HG03558 (cell line): ENCODE measurements at regions not wholly inside any gene's neighbourhood (a gene's known extent, or its start where the extent isn't known, plus 50 kb on each side); places are given as distances from the start of the nearest gene placed in this dataset.
"Not testable (repeated sequence)": the region's sequence is repeated elsewhere in the genome, so short reads cannot be mapped to it uniquely, and the experiment has no call there.

Source experiments
- ATAC-seq: cut with Tn5 transposase; IDR thresholded peaks from one replicate; pipeline ENCODE4 v1.9.1; 2021; ENCODE audit warnings: moderate number of reproducible peaks; ENCODE audit not compliant: unreplicated experiment; ENCODE audit errors: extremely low read depth

DNA sequence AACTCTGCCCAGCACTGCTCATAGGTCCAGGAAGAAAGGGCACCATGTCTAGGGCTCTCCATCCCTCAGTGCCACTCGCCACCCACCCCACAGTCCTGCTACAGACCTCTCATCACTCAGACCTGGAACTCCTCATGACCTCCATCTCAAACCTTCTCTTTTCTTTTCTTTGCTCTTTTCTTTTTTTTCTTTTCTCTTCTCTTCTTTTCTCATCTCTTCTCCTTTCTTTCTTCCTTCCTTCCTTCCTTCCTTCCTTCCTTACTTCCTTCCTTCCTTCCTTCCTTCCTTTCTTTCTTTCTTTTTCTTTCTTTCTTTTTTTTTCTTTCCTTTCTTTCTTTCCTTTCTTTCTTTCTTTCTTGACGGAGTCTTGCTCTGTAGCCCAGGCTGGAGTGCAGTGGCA is 122.2 kb downstream of the KLF6 start:
- ATAC-seq = no peak

DNA sequence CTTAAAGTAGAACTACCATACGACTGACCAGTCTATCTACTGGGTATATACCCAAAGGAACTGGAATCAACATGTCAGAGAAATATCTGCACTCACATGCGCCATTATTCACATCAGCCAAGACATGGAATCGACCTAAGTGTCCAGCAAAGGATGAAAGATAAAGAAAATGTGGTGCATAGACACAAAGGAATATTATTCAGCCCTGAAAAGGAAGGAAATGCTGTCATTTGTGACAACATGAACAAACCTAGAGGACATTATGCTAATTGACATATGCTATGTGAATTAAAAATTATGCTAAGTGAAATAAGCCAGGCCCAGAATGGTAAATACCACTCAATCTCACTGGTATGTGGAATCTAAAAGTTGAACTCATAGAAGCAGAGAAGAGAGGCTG is 123.7 kb downstream of the KLF6 start:
- ATAC-seq = no peak

DNA sequence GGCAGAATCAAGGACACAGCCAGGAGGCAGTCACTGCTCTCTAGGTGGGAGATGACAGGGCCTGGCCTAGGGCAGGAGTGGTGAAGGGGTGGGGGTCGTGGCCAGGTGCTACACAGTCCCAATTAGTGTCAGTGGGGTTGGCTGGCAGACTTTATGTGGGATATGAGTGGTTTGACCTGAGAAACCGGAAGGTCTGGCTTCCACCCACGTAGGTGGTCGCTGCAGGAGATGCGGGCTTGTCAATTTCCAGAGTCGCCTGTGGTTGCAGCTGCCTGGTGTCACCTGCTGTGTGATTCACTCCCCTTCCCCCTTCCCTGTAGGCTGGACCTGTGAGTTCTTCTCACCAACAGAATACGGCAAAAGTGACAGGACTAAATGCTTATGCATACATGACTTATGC is 124.3 kb downstream of the KLF6 start:
- no peak for ATAC-seq

DNA sequence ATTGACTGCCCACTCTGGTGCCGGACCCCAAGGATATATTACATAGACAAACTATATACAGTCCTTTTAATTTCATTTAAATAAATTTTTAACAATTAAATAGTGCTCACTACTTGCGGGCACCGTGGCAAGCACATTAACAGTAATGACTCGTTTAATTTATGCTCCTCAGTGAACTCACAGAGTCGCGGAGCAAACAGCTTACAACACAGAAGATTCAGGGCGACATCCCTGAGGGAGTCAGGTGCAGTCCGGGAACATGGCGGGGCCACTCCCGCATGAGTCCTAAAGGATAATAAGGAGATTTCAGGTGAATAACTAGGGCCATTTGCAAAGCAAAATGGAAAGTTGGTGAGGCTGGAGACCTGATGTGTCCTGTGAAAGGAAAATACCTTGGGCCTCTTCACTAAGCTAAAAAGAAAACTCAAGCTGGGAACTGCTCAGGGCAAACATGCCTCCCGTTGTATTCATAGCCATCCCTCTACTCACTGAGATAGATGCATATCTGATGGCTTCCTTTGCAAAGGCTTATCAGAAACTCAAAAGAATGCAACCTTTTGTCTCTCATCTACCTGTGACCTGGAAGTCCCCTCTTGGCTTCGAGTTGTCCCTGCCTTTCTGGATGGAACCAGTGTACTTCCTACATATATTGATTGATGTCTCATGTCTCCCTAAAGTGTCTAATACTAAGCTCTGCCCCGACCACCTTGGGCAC is 125.6 kb downstream of the KLF6 start:
- ATAC-seq = no peak

DNA sequence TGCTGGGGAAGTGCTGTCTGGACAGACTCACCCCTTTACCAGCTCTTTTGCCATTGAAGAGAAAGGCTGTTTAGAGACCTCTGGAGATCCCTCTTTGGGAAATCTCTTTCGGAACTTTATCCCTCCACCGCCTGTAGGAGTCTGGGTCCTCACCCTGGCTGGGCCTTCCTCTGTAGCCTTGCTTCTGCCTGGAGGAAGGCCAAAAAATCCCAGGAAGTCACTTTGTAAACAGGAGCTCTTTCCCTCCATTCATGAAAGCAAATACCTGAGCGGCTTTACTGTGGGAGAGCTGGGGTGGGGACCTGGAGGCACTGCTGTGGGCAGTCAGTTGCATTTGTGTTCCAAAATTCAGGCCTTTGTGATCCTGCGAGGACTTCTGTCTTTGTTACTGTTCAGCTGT is 126.2 kb downstream of the KLF6 start:
- no peak for ATAC-seq

DNA sequence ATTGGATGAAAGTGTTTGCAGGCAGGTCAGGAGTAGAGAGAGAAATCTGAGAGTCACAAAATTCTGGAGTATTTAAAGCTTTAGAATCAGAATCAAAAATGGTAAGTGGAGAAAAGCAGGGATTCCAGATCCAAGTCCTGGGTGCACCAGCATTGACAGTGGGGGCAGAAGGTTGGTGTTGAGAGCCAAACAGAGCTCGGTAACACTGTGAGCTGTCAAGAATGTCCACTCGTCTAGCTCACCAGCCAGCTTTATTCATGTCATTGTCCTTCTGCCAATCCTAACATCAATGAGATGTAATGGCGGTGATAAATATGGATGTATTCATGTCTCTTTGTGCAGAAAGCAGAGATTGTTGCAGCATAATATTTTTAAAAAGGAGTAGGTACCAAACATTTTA is 128.8 kb downstream of the KLF6 start:
- no peak for ATAC-seq

DNA sequence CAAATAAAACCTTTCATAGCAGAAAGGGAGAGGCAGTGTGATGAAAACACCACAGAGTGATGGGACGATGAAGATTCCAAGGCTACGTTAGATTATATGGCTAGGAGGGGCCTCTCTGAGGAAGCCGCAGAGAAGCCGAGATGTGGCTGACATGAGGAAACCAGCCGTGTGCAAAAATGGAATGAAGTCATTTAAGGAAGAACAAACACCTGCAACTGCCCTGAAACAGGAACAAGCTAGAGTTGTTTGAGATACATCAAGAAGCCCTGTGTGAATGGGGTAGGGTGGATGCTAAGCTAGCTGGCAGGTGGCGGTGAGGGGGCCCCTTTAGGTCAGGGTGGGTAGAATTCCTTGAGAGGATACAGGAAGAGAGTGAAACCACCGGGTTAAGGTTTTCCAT is 129.5 kb downstream of the KLF6 start:
- ATAC-seq = no peak

DNA sequence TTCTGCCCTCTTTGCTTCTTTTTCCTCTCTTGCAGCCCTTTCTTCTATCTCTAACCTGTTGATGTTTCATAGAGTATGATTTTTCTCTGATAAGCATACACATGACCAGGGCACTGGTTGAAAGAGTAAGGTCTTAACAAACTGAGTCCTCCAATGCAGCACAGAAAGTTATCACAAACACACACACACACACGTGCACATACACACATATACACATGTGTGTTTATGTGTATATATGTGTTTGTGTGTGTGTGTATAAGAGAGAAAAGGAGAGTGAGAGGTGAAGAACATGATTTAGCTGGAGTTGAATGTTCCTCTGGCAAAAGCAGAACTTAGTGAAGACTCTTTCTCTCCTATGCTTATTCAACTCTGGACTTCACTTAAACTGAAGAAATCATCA is 130.0 kb downstream of the KLF6 start:
- ATAC-seq = no peak

DNA sequence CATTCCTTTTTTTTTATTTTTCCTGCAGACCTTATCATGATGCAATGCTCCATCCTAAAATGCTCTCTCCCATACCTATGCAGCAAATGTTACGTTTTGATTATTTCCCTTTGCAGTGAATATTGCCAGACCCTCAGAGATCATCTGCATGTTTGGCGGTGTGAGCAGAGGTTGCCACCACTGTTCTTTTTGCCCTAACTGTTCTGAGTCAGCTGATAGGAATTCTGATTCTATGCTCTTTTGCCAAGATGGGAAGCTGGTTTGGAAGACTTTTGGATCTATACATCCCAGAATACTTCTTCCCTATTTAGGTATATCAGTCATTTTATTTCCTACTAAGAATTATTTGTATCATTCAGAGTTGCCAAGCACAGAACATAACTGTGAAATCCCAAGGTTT is 130.5 kb downstream of the KLF6 start:
- ATAC-seq = no peak

DNA sequence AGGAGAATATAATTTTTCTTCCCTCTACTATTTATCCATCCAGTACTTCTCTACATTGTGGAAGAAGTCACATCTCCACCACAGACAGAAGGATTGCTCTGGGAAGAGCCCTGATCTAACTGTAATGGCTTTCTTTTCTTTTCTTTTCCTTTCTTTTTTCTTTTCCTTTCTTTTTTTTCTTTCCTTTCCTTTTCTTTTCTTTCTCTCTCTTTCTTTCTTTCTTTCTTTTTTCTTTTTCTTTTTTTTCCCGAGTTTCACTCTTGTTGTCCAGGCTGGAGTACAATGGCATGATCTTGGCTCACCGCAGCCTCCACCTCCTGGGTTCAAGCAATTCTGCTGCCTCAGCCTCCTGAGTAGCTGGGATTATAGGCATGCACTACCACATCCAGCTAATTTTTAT is 131.7 kb downstream of the KLF6 start:
- not testable (repeated sequence) for ATAC-seq

DNA sequence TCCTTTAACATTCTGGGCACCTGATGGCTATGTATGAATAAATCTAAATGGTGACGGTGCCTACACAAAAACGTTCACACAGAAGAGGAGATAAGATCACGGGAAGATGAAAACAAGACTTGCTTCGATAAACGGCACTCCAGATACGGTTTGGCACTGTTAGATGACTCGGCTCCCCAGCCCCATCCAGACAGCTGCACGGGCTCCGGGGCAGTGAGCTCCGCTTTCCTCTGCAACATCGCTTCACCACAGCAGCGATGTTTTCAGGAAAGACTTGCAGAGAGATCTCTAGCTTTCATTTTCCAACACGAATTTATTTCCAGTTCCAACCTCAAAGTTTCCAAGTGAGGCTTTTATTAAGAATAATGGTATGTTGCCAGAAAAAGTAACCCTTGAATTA is 132.1 kb downstream of the KLF6 start:
- no peak for ATAC-seq

DNA sequence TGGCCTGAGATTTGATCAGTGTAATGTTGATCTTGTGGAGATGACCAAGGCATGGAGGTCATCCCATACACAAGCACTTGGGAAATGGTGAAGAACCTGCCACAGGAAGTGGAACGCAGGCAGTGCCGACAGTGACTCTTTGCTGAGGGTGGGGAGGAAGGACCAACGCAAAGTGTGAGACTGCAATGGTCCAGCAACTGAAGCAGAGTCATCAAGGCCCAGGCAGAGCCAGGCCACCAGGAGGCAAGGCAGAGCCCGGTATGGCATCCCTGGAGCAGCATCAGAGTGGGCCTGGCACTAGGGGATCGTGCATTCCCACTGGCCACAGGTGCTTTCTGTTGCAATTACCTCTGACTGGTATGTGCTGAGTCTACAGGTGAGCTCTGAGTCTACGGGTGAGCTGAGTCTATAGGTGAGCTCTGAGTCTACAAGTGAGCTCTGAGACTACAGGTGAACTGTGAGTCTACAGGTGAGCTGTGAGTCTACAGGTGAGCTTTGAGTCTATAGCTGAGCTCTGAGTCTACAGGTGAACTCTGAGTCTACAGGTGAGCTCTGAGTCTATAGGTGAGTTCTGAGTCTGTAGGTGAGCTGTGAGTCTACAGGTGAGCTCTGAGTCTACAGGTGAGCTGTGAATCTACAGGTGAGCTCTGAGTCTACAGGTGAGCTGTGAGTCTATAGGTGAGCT is 132.9 kb downstream of the KLF6 start:
- ATAC-seq = no peak

DNA sequence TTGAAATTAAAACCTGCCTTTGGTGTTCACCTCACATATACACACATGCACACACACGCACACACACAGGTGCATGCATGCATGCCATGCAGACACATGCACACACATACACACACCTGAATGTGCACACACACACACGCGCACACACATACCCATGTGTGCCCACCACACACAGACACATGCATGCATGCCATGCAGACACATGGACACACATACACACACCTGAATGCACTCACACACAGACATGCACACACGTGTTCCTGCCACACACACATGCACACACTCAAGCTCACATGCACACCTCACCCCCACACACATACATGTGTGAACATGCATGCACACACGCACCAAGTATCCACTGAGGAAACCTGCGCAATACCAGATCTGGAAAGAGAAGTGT is 136.4 kb downstream of the KLF6 start:
- ATAC-seq = no peak

DNA sequence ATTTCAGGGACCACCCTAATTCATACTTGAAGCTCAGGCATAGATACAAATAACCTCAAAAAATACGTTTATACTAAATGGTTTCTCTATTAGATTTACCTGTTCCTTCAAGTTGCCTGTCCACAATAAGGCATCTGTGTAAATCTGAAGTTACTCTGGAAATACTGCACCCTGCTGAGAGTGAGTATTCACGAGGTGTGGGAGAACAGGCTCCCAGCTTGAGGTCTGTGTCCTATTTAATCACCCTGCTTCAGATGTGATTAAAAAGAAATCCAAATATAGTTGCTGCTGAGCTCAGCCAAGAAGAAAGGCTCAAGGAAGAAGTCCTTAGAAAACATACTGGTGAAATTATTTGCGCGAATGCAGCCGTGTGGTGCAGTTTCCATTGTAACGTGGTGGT is 136.8 kb downstream of the KLF6 start:
- ATAC-seq = no peak

DNA sequence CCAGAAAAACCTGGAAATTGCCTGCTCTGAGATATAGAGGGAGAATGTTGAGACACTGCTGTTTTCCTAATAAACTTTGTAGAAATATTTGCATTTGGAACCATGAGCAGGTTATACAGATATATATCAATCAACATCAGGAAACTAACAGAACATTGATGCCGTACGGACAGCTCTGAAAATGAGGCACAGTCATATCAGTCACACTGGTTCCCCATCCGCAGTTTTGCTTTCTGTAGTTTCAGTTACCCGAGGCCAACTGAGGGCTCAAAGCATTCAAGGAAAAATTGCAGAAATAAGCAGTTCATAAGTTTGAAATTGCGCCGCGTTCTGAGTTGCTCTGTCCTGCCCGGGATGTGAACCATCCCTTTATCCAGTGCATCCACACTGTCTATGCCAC is 137.9 kb downstream of the KLF6 start:
- no peak for ATAC-seq

DNA sequence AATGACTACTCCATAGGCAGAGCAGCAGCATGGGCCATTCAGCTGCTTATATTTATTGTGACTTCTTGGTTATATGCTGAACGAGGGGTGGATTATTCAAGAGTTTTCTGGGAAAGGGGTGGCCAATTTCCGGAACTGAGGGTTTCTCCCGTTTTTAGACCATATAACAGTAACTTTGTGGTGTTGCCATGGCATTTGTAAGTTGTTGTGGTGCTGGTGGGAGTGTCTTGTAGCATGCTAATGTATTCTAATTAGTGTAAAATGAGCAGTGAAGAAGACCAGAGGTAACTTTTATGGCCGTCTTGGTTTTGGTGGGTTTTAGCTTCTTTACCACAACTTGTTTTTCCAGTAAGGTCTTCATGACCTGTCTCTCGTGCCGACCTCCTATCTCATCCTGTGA is 139.6 kb downstream of the KLF6 start:
- no peak for ATAC-seq

DNA sequence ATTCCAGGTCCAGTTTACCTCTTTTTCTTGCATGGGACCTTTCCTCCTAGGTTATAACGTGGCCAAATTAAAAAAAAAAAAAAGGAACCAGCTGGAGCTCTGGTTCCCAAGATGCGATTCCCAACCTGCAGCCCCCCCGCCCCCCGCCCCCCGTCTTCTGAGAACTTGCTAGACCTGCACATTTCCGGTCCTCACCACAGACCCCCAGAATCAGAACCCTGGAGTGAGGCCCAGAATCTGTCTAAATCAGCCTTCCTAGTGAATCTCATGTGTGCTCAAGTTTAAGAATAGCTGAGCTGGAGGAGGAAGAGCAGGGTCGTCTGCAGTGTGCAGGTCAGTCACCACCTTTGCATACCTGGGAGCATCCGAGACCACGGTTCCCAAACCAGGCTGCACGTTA is 144.2 kb downstream of the KLF6 start:
- ATAC-seq = no peak

DNA sequence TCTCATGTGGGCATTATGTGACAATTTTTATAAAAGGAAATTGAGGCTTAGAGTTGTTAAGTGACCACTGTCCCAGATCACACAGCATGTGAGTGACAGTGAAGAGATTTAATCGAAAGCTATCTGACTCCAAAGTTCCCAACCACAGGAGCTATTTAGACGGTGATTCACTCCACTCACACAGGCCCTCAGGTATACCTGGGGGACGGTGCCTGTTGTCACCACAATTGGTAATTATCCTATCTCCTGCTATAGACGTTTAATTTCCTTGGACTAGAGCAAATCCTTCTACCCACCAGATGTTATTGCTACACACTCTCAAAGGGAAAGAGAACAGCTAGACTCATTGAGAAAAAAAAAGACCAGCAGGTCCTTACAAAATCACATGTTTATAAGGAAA is 145.5 kb downstream of the KLF6 start:
- no peak for ATAC-seq

DNA sequence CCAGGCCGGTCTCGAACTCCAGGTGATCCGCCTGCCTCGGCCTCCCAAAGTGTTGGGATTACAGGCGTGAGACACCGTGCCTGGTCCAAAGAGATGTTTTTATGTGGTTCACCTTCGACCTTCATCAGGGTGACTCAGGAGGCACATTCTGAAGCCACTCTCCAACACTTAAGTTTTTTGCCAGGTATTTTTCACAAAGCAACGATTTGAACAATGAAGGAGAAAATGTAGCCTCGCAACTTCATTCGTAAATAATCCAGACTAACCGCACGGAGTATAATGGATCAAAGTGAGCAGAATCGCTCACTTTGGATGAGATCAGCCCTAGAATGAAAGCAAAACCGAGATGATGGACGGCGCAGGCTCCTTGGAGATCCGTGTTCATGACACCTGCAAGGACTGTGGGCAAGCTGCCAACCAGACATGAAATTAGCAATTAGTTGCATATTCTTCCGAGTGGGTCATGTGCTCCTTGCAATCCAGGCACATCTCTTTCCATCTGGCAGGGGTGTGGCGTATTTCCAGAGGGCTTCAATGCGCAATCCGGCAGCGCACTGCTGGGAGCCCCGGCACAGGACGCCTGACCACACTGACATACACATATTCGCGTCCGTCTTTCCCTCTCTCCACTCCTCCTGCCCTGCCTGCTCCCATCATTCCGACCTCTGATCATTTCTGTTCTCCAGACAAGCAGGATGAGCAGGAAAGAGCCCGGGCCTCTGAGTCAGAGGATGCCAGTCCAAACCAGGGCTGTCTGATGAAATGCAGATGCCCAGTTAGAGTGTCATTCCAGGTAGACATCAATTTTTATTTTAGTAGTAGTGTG is 148.4 kb downstream of the KLF6 start:
- ATAC-seq = no peak

DNA sequence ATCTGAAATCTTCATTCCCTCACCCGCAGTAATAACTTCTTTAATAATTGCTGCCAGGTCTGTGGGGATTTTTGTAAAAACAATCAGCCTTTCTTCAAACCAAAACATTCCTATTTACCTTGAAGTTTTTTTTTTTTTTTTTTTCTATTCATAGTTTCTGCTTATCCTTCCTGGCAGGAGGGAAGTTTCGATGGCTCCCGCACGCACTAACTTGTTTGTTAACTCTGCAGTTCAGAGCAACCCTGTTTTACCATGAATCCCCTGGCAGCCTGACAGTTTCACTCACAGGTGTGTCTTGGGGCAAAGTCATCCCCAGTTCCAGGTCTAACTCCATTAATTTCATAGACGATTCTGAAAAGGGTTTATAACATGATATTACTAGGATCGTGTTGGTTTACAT is 149.3 kb downstream of the KLF6 start:
- no peak for ATAC-seq

DNA sequence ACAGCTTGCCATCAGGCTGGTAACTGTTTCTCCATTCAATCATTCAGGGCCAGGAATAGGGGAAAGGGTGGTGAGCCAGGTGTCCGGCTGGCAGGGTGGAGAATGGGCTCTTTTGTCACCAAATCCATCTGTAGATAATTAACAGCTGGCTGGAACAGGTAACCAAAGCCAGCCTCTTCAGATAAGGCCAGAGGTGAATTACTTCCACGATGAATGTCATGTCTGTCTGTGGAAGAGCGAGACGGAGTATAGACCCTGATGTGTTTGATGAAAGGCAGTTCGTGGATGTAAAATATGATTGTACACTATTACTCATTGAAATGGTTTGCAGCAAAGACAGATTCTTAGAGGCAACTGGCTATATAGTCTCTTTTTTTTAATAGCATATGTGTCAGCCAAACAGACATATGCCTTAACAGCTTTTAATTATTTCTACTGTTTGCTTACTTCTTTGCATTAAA is 149.8 kb downstream of the KLF6 start:
- ATAC-seq = no peak
